ENCODE measurements at regions not wholly inside any gene's neighbourhood (a gene's known extent, or its start where the extent isn't known, plus 50 kb on each side); places are given as distances from the start of the nearest gene placed in this dataset.

DNA sequence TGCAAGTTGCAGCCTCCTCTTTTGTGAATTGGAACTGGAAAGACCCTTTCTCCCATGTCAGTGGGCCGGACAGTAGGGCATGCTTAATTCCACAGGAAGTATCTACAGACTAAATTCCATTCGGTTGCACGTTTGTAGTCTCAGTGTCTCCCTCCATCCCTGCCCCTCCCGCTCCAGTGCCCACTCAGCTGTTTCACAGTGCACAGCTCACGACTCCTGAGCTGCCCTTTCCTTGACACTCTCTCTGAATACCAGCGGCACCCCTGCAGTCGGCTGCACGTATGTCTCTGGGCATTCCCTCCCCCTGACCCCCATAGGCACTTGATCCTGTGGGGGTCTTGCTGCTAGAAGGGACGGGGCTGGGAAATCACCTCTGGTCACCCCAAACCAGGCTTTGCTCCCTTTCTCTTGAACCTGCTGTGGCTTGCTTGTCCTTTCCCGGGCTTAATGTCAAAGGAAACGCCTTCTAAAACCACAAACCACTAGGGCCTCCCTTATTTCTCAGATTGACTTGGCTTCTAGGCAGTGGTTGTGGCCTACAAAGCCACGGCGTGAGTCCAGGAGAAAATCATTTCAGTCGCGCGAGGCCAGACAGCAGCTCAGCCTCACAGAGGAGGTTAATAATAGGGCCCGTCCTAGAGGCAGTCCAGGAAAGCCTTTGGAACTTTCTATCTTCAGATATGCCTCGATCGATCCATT, 365.3 kb upstream of the PROX1 start:
- TF ChIP-seq, protein P1, sequence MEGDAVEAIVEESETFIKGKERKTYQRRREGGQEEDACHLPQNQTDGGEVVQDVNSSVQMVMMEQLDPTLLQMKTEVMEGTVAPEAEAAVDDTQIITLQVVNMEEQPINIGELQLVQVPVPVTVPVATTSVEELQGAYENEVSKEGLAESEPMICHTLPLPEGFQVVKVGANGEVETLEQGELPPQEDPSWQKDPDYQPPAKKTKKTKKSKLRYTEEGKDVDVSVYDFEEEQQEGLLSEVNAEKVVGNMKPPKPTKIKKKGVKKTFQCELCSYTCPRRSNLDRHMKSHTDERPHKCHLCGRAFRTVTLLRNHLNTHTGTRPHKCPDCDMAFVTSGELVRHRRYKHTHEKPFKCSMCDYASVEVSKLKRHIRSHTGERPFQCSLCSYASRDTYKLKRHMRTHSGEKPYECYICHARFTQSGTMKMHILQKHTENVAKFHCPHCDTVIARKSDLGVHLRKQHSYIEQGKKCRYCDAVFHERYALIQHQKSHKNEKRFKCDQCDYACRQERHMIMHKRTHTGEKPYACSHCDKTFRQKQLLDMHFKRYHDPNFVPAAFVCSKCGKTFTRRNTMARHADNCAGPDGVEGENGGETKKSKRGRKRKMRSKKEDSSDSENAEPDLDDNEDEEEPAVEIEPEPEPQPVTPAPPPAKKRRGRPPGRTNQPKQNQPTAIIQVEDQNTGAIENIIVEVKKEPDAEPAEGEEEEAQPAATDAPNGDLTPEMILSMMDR (IDR thresholded peaks at IDR 0.05; ENCODE audit: insufficient read depth, low read depth, low read length): no peak
- TF ChIP-seq EZH2 (IDR thresholded peaks at IDR 0.05; ENCODE audit: insufficient read depth, low read length): no peak
